HG03469 (cell line): ENCODE measurements at regions not wholly inside any gene's neighbourhood (a gene's known extent, or its start where the extent isn't known, plus 50 kb on each side); places are given as distances from the start of the nearest gene placed in this dataset.

Experiments
- ATAC-seq: cut with Tn5 transposase; IDR thresholded peaks from one replicate; pipeline ENCODE4 v1.9.1; 2021; ENCODE audit warnings: mild to moderate bottlenecking, moderate library complexity, moderate number of reproducible peaks; ENCODE audit not compliant: unreplicated experiment

GRCh38 chr4:158010361-158010760, 162.5 kb downstream of the GASK1B start:
- no peak for ATAC-seq

GRCh38 chr4:158008551-158009218, 164.1 kb downstream of the GASK1B start:
- ATAC-seq: no peak

- ATAC-seq: no peak
These were observed 165.3 kb downstream of the GASK1B start for GRCh38 chr4:158007566-158007965.

- ATAC-seq: no peak
These were observed 165.8 kb downstream of the GASK1B start for GRCh38 chr4:158006990-158007389.

GRCh38 chr4:158005021-158005420, 167.8 kb downstream of the GASK1B start:
- no peak for ATAC-seq

- ATAC-seq: no peak
These were observed 168.7 kb downstream of the GASK1B start for GRCh38 chr4:158004101-158004500.

GRCh38 chr4:158003212-158003611, 169.6 kb downstream of the GASK1B start:
- no peak for ATAC-seq

- no peak for ATAC-seq
These were observed 170.7 kb downstream of the GASK1B start for GRCh38 chr4:158002173-158002572.

GRCh38 chr4:158001756-158002155, 171.1 kb downstream of the GASK1B start:
- no peak for ATAC-seq

GRCh38 chr4:157999723-158000122, 173.1 kb downstream of the GASK1B start:
- ATAC-seq: no peak

GRCh38 chr4:157997296-157997695, 175.5 kb downstream of the GASK1B start:
- ATAC-seq: no peak

GRCh38 chr4:157996061-157997028, 176.5 kb downstream of the GASK1B start:
- no peak for ATAC-seq

GRCh38 chr4:157994863-157995262, 178.0 kb downstream of the GASK1B start:
- no peak for ATAC-seq

- ATAC-seq: no peak
These were observed 179.6 kb downstream of the GASK1B start for GRCh38 chr4:157992948-157993839.

GRCh38 chr4:157992038-157992705, 180.7 kb downstream of the GASK1B start:
- no peak for ATAC-seq

- ATAC-seq: no peak
These were observed 184.2 kb downstream of the GASK1B start for GRCh38 chr4:157988641-157989040.

GRCh38 chr4:157984285-157984911, 188.4 kb downstream of the GASK1B start:
- ATAC-seq: no peak

- ATAC-seq: no peak
These were observed 189.5 kb downstream of the GASK1B start for GRCh38 chr4:157983300-157983699.

GRCh38 chr4:157980158-157980557, 192.7 kb downstream of the GASK1B start:
- ATAC-seq: no peak
